ENCODE measurements at regions not wholly inside any gene's neighbourhood (a gene's known extent, or its start where the extent isn't known, plus 50 kb on each side); places are given as distances from the start of the nearest gene placed in this dataset.
A peak's percentile ranks its signal among the peaks of the same experiment; 100 is the strongest.
"Not testable (repeated sequence)": the region's sequence is repeated elsewhere in the genome, so short reads cannot be mapped to it uniquely, and the experiment has no call there.

DNA sequence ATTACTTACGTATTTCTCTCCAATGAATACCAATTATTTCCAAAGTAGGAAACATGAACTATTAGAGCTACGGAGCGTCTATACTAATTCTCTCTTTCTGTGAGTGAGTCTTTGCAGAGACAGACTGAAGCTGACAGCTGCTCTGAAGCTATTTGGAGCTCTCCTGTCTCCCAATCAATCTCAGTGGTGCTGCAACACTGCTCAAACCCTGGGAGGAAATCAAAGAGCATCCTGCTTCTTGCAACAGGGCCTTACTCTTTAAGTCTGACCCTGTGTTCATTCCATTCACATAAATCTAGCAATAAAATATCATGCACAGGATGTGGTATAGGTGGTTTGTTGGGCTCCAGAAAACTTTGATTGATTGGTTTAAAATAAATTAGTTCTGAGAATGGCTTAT, 685.7 kb upstream of the IGFBP3 start:
- H3K4me2 ChIP-seq = peak overlapping the region in 10 of 11 experiments; percentile 20 to 91 (median 83); a peak in 20 of 22 replicates

DNA sequence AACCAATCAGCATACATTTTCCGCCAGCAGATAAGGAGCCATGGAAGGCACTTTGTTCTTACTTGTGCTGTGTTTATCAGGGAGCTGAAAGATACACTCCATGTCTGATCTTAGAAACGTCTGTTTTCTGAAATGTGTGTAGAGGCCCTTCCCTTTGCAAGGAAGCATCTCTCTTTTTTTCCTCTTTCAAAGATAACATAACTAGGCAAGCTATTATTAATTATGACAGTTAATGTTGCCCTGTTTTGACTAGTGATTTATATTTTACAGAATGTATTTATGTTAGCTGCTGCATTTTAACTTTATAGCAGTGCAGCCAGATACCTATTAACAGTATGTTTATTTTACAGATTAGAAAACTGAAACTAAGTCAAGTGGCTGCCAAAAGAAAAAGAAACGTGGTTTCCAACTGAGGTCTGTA, 683.2 kb upstream of the IGFBP3 start:
- peaks cover 45 to 91% (median 76%) of the 10 kb centered on the region in 10 experiments for H3K4me1 ChIP-seq
- no peak for TF ChIP-seq Cebpa-rat (IDR thresholded peaks at IDR 0.05)
- no peaks in the 10 kb centered on the region for H3K27me3 ChIP-seq
- H3K4me3 ChIP-seq = peak overlapping the region in 3 of 10 experiments; percentile 16 to 33 (median 33); a peak in 5 of 20 replicates
- peak overlapping the region; percentile 17 to 88 (median 78); a peak in 19 of 22 replicates for H3K9ac ChIP-seq
- H3K9me3 ChIP-seq (replicated peaks in 1 of 11) = peaks cover 0 to 17% (median 8%) of the 10 kb centered on the region in 11 experiments; a peak in 9 of 22 replicates
- H3K36me3 ChIP-seq = no peaks in the 10 kb centered on the region
- peak overlapping the region; percentile 42 to 91 (median 81) for H3K4me2 ChIP-seq
- no peaks in the 10 kb centered on the region for H4K20me1 ChIP-seq
- H3K27ac ChIP-seq = peak overlapping the region in 10 of 11 experiments; percentile 37 to 99 (median 94); a peak in 19 of 22 replicates

More for the DNA sequence above, 685.7 kb upstream of the IGFBP3 start:
- Histone ChIP-seq H3K9me3 (replicated peaks in 1 of 11) (peaks cover 0 to 19% (median 6%) of the 10 kb centered on the region in 11 experiments; a peak in 8 of 22 replicates), H4K20me1 (no peaks in the 10 kb centered on the region), H3K9ac (peak overlapping the region in 8 of 11 experiments; percentile 37 to 88 (median 84); a peak in 14 of 22 replicates), H3K36me3 (no peaks in the 10 kb centered on the region), H3K4me1 (peaks cover 45 to 68% (median 57%) of the 10 kb centered on the region in 10 experiments), H3K27ac (peak overlapping the region in 9 of 11 experiments; percentile 14 to 99 (median 96); a peak in 16 of 22 replicates), H3K27me3 (no peaks in the 10 kb centered on the region), H3K4me3 (no peak overlapping the region)
- TF ChIP-seq Cebpa-rat (IDR thresholded peaks at IDR 0.05) = peak in 8 of 11 experiments; percentile 59 to 98 (median 88); a peak in 14 of 22 replicates

DNA sequence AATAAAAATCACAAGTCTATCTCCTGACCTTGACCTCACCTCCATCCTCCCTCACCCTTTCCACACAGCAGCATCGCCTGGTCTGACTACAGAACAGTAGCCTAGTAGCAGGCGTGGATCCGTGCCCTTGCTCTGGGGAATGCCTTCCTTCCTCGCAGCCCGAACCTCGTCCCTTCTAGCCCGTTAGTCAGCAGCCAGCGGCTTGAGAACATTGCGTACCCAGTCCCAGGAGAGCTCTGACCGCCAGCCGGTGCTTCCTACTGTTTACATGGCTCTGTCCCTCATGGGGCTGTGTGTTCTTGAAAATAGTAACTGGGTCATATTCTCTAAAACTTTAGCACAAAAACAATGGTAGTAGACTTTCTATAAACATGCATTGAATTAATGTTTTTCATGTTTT, 682.7 kb upstream of the IGFBP3 start:
- no peaks in the 10 kb centered on the region for H4K20me1 ChIP-seq
- H3K4me1 ChIP-seq = peaks cover 45 to 94% (median 76%) of the 10 kb centered on the region in 10 experiments
- peak overlapping the region in 3 of 10 experiments; percentile 16 to 33 (median 33); a peak in 4 of 20 replicates for H3K4me3 ChIP-seq
- H3K27ac ChIP-seq = peak overlapping the region in 10 of 11 experiments; percentile 37 to 99 (median 94); a peak in 19 of 22 replicates
- TF ChIP-seq Cebpa-rat (IDR thresholded peaks at IDR 0.05) = peak in 6 of 11 experiments; percentile 42 to 86 (median 78); a peak in 11 of 22 replicates
- H3K9ac ChIP-seq = peak overlapping the region in 10 of 11 experiments; percentile 17 to 88 (median 81); a peak in 18 of 22 replicates
- H3K9me3 ChIP-seq (replicated peaks in 1 of 11) = peaks cover 0 to 18% (median 9%) of the 10 kb centered on the region in 11 experiments; a peak in 10 of 22 replicates
- H3K4me2 ChIP-seq = peak overlapping the region; percentile 42 to 91 (median 81)
- no peaks in the 10 kb centered on the region for H3K36me3 ChIP-seq
- no peaks in the 10 kb centered on the region for H3K27me3 ChIP-seq

DNA sequence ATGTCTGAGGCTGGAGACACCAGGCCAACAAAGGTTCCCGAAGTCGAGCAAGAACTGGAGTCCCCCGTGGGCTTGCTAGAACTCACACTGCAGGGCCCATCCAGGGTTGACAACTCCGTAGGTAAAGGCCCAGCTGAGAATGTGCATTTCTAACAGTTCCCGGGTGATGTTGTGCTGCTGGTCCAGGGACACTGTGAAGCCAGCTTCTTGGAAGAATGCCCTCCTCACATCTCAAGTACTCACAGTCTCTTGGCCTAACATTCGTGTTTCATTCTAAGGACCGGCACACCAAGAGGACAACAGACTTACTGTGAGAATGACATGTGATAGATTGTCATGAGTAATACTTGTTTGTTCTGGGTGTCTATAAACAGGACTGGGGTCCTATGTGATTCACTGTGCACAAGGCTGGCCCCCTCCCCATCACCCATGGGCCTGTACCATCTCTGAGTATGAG, 682.3 kb upstream of the IGFBP3 start:
- peak overlapping the region in 10 of 11 experiments; percentile 32 to 99 (median 94); a peak in 19 of 22 replicates for H3K27ac ChIP-seq
- peaks cover 0 to 20% (median 9%) of the 10 kb centered on the region in 11 experiments; a peak in 10 of 22 replicates for H3K9me3 ChIP-seq (replicated peaks in 1 of 11)
- no peaks in the 10 kb centered on the region for H4K20me1 ChIP-seq

DNA sequence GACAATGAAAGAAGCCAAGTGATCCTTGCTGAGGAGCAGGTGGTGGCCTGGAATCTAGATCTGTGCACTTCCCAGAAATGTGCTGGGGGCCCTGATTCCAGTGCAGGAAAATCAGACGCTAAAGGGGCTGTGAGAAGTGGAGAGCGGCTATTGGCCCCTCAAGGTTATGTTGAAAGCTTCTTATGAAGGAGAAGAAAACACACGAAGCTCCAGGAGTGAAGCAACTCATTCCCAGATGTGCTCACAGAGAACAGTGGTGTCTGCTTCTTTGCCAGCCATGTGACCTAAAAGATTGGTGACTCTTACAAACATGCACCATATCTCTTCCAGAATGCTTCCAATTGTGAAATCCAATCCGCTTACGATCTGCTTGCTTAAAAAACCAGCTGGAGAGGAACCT, 679.3 kb upstream of the IGFBP3 start:
- peak in 5 of 11 experiments; percentile 14 to 77 (median 42); a peak in 6 of 22 replicates for TF ChIP-seq Cebpa-rat (IDR thresholded peaks at IDR 0.05)
- Histone ChIP-seq H3K4me3 (no peak overlapping the region), H3K4me1 (peaks cover 27 to 70% (median 62%) of the 10 kb centered on the region in 10 experiments), H3K9ac (peak overlapping the region in 2 of 11 experiments; percentile 4 to 16; a peak in 1 of 22 replicates), H3K27ac (peak overlapping the region in 7 of 11 experiments; percentile 5 to 99 (median 96); a peak in 12 of 22 replicates), H3K4me2 (peak overlapping the region in 6 of 11 experiments; percentile 23 to 88 (median 34); a peak in 12 of 22 replicates), H3K36me3 (no peaks in the 10 kb centered on the region), H4K20me1 (no peaks in the 10 kb centered on the region), H3K27me3 (no peaks in the 10 kb centered on the region), H3K9me3 (replicated peaks in 1 of 11) (peaks cover 4 to 30% (median 13%) of the 10 kb centered on the region in 11 experiments; a peak in 15 of 22 replicates)

More for the DNA sequence above, 682.3 kb upstream of the IGFBP3 start:
- H3K4me1 ChIP-seq = peaks cover 45 to 89% (median 76%) of the 10 kb centered on the region in 10 experiments
- no peaks in the 10 kb centered on the region for H3K36me3 ChIP-seq
- H3K4me2 ChIP-seq = peak overlapping the region; percentile 42 to 91 (median 81)
- H3K9ac ChIP-seq = peak overlapping the region in 9 of 11 experiments; percentile 17 to 88 (median 84); a peak in 16 of 22 replicates
- no peaks in the 10 kb centered on the region for H3K27me3 ChIP-seq
- TF ChIP-seq Cebpa-rat (IDR thresholded peaks at IDR 0.05) = no peak
- H3K4me3 ChIP-seq = no peak overlapping the region

DNA sequence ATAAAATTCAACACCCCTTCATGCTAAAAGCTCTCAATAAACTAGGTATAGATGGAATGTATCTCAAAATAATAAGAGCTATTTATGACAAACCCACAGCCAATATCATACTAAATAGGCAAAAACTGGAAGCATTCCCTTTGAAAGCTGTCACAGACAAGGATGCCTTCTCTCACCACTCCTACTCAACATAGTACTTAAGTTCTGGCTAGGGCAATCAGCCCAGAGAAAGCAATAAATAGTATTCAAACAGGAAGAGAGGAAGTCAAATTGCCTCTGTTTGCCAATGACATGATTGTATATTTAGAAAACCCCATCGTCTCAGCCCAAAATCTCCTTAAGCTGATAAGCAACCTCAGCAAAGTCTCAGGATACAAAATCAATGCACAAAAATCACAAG, 673.8 kb upstream of the IGFBP3 start:
- peaks cover 25 to 55% (median 39%) of the 10 kb centered on the region in 11 experiments; a peak in 21 of 22 replicates for H3K9me3 ChIP-seq (replicated peaks in 1 of 11)
- not testable (repeated sequence) for H3K27me3 ChIP-seq, H4K20me1 ChIP-seq, H3K4me3 ChIP-seq, H3K9ac ChIP-seq, H3K27ac ChIP-seq, H3K36me3 ChIP-seq
- peak overlapping the region in 6 of 11 experiments; percentile 18 to 40 (median 32); a peak in 5 of 22 replicates for H3K4me2 ChIP-seq
- peaks cover 0 to 32% (median 14%) of the 10 kb centered on the region in 10 experiments; a peak in 13 of 20 replicates for H3K4me1 ChIP-seq

DNA sequence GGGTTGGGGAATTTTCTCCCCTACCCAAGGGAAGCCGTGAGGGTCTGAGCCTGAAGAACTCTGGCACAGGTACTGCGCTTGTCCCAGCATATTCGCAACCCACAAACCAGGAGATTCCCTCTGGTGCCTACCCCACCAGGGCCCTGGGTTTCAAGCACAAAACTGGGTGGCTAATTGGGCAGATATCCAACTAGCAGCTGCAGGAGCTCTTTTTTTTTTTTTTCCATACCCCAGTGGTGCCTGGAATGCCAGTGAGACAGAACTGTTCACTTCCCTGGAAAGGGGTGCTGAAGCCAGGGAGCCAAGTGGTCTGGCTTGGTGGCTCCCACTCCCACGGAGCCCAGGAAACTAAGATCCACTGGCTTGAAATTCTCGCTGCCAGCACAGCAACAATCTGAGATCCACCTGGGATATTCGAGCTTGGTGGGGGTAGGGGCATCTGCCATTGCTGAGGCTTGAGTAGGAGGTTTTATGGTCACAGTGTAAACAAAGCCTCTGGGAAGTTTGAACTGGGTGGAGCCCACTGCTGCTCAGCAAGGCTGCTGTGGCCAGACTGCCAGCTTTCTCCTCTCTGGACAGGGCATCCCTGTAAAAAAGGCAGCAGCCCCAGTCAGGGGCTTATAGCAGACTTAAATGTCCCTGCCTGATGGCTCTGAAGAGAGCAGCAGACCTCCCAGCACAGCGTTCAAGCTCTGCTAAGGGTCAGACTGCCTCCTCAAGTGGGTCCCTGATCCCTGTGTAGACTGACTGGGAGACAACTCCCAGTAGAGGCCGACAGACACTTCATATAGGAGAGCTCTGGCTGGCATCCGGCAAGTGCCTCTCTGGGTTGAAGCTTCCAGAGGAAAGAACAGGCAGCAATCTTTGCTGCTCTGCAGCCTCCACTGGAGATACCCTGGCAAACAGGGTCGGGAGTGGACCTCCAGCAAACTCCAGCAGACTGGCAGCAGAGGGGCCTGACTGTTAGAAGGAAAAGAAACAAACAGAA, 670.1 kb upstream of the IGFBP3 start:
- H3K36me3 ChIP-seq, H3K4me3 ChIP-seq, H3K9ac ChIP-seq, H4K20me1 ChIP-seq, H3K27me3 ChIP-seq, H3K4me2 ChIP-seq: not testable (repeated sequence)
- Histone ChIP-seq H3K9me3 (replicated peaks in 1 of 11) (peaks cover 24 to 40% (median 34%) of the 10 kb centered on the region in 11 experiments; a peak in 21 of 22 replicates), H3K4me1 (peaks cover 0 to 12% (median 4%) of the 10 kb centered on the region in 10 experiments; a peak in 4 of 20 replicates), H3K27ac (peak overlapping the region in 1 of 11 experiments; percentile 15; a peak in 1 of 22 replicates)

DNA sequence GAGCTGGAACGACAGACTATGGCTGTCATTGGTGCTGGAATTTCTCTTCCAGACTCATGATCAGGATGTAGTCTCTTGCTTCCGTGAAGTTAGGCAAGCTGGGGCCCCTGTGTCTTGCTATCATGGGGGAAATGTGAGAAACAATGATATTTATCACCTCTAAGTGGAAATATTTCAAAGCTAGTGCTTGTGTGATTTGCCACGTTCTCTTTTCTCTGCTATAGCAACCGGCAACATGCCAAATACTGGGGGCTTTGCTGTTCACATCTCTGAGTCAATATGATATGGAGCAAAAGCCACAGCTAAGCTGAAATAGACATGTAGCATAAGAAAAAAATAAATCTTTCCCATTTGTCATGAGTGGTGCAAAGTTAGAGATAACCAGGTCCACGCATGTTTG, 668.2 kb upstream of the IGFBP3 start:
- TF ChIP-seq Cebpa-rat (IDR thresholded peaks at IDR 0.05) = no peak
- peaks cover 21 to 35% (median 28%) of the 10 kb centered on the region in 11 experiments; a peak in 21 of 22 replicates for H3K9me3 ChIP-seq (replicated peaks in 1 of 11)

More for the DNA sequence above, 668.2 kb upstream of the IGFBP3 start:
- Histone ChIP-seq H3K27ac (no peak overlapping the region), H4K20me1 (no peaks in the 10 kb centered on the region), H3K4me1 (peaks cover 0 to 7% (median under 1%) of the 10 kb centered on the region in 10 experiments; a peak in 5 of 20 replicates), H3K4me3 (no peak overlapping the region), H3K36me3 (no peaks in the 10 kb centered on the region), H3K4me2 (no peak overlapping the region), H3K27me3 (no peaks in the 10 kb centered on the region), H3K9ac (no peak overlapping the region)
